HG02884 (cell line): ENCODE measurements at regions not wholly inside any gene's neighbourhood (a gene's known extent, or its start where the extent isn't known, plus 50 kb on each side); places are given as distances from the start of the nearest gene placed in this dataset.

Experiments
- ATAC-seq: cut with Tn5 transposase; IDR thresholded peaks from one replicate; pipeline ENCODE4 v1.9.1; 2021; ENCODE audit warnings: mild to moderate bottlenecking, moderate library complexity; ENCODE audit not compliant: unreplicated experiment

GRCh38 chr3:193870376-193871219 lies 265.4 kb upstream of the HES1 start:
- ATAC-seq, result no peak

DNA sequence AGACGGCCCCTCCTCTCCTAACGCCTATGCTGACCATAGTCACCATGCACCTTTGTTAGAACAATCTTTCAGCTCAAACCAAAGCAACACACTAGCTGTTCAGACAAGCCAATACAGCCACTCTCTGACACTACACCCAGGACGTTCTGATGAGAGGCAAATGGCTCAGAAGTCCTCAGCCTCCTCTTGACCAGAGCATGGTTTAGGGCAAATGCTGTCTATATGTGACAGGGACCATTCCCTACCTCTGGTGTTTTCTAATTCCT lies 264.8 kb upstream of the HES1 start:
- ATAC-seq, result no peak

GRCh38 chr3:193872265-193872753 lies 263.6 kb upstream of the HES1 start:
- ATAC-seq, result peak; percentile 56

DNA sequence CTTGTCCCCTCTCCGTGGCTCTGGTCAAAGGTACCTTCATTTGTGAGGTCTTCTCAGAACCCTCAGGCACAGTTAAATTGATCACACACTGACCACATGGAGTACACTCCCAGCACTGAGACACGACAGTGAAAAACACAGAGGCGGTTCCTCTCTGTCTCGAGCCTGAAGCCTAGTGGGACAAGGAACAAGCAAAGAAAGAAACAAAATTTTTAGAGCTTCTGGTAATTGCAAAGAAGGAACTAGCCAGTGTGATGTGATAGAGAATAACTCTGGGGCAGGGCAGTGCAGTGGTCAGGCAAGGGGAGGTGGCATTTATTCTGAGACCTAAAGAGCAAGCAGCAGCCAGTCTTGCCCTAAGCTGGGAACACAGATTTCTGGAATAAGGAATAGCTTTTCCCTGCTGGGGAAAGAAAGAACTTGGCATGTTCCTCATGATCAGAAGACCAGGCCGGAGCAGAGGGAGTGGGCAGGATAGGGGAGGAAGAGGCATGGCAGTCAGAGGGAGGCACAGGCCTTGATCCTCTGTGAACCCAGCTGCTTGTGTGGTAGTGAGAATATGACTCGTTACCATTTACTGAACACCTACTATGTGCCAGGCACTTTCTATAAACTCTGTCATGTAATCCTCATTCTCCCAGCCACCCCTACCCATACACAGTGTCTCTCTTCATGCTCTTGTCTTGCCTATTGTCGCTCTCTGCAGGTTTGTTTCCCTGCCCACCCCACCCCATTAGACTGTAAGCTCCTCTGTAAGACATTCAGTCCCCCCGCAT lies 262.3 kb upstream of the HES1 start:
- no peak for ATAC-seq

- ATAC-seq, result no peak
These were observed 261.4 kb upstream of the HES1 start for GRCh38 chr3:193874512-193874911.

DNA sequence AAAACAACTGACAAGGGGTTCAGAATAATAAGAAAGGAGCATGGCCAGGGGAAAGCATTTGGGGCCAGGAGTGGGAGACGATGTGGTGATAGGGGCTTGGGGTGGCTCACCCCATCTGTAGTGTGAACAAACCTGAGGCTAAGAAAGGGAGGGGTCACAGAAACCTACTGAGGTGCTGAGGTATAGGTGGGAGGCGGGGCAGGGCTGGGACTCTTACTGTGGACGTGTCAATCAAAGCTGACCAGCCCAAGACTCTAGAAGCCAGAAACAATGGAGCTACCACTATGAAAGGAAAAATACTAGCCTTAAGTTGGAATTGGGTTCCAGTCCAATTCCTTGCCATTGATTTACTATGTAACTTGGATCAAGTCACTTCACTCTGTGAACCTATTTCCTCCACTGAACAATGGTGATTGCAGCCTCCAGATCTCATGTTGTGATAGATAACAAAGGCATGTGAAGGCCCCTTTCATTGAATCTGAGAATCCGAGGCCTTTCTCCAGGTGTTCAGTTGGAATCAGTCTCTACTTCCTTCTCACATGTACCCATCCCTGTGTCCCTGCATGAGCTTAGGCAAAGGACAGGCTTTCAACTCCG lies 260.9 kb upstream of the HES1 start:
- no peak for ATAC-seq

DNA sequence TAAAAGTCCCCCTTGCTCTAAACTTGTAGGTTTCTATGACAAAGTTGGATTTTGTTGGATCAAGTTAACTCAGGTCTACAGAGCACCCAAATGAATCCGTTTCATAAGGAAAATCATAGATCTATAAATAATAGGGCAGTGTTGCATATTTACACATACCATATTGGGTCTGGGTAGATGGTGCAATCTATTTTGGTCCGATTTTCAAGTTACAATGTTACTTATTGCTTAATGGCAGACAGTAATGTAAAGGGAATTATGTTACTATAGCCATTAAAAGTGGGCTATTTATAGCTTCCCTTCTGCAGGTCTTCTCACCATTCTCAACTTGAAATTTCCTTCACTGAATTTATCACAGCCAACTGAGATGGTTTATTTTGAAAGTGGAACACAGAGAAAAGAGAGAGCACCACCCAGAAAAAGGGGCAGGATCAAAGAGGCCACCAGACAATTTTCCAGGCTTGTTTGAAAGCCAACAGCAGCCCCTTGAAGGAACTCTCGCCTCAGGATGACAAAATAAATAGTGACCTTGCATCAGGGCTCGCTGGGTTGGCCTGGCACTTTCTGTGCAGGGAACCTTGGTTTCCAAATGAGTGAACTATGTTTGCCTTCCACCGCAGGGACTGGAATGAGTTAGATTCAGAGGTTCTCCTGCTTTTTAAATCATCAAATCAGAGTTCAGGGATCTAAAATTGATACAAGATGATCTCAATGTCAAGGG lies 260.2 kb upstream of the HES1 start:
- no peak for ATAC-seq

- no peak for ATAC-seq
These were observed 256.7 kb upstream of the HES1 start for GRCh38 chr3:193879099-193879863.

GRCh38 chr3:193879864-193880242 lies 256.1 kb upstream of the HES1 start:
- no peak for ATAC-seq

- no peak for ATAC-seq
These were observed 253.9 kb upstream of the HES1 start for GRCh38 chr3:193882091-193882490.

DNA sequence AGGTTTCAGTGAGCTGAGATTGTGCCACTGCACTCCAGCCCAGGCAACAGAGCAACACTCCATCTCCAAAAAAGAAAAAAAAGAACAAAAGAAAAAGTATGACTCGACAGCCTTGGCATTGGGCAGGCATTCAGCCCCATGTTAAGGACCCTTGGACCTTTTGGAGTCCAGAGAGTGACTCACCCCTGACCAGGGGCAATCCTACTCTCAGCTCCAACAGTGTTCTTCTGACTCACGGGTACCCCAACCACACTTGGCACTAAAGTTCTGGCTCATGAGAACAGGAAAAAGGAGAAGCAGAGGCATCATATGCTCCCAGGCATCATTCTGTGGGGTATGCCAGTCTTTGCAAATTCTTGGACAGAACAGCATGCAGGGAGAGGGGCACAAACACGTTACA lies 252.4 kb upstream of the HES1 start:
- ATAC-seq, result no peak

DNA sequence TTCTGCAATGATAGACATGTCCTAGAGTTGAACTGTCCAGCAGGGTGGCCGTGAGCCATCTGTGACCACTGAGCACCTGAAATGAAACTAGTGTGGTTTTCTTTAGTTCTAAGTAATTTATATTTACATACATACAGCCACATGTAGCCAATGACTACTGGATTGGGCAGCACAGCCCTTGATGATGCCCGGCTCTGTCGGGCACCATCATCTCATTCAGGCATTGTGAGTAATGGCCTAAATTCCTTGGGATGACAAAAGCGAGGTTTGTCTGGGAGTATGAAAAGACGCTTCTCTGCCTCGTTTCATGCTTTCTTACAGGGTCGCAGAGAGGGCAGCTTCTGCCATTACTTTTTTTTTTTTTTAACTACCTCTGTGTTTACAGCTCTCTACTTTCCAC lies 251.9 kb upstream of the HES1 start:
- no peak for ATAC-seq

GRCh38 chr3:193884652-193885051 lies 251.3 kb upstream of the HES1 start:
- ATAC-seq, result no peak

DNA sequence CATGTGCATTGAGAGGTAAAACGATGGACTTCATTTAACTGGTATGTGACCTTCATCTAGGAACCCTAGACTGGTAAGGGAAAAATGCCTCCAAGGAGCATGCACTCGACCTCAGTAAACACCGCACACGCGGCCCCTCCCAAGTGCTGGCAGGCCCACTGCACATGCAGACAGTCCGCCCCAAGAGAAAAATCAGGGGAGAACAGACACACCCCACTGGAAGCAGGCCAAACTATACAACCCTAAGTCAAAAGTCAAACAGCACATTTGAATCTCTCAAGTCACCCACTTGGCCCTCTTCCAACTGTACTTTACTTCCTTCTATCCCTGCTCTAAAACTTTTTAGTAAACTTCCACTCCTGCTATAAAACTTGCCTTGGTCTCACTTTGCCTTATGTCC lies 250.1 kb upstream of the HES1 start:
- no peak for ATAC-seq

DNA sequence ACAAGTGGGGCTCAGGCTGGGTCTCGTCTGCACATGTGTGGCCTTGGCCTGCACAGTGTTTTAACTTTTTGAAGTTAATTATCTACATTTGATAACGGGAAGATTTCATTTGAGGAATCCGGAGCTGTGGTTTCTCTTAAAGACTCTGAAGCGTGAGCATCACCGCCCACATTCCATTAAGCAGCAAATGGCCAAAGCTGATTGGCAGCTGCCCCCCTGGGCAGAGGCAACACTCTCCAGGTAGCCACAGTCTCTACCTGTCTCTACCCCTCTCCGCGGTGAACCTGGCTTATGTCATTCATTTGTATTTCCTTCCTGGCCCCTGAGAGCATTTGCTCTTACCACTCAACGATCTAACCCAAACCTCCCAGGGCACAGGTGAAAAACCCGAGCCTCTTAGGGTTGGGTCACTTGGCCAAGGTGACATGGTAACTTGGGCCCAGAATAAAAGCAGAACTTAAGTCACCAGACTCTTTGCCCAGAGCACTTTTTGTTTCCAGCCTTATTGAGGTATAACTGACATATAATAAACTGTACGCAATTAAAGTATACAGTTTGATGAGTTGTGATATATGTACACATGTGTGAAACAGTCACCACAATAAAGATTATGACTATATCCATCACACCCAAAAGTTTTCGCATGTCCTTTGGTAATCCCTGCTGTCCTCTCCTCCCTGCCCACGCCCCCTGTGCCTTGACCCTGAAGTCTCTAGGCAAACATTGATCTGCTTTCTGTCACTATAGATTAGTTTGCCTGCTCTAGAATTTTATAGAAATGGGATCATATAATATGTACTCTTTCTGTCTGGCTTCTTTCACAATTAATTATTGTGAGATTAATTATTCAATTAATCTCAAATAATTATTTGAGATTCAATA lies 245.7 kb upstream of the HES1 start:
- ATAC-seq, result no peak

DNA sequence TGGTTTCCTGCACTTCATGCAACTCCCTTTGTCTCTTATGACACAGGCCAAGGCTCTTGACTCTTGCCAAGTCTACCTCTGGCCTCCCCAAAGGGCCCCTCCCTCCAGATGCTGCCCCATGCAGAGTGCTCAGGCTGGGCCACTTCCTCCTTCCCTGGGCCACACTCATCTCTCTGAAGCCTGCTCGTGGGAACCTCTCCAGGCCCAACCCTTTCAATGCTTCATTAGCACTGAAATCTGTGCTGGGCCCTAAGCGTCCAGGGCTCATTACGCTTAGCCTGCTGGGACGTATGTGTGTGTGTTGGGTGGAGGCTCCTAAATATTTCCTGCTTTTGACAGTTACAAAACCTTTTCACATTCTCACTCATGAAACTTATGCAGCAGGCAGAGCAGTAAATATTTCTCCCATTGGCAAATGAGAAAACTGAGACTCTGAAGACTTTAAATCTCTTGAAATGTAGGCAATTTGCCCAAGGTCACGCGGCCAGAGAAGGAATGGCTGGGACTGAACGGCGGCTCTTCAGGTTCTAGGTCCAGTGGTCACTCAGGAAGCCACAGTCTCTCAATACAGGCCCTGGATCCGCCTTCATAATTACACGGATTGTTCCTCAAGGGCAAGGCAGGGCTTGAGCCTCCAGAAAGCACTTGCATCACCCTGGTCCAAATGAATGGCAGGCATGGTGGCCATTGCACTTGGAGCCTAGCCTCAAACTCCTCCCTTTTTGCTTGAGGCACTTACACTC lies 241.7 kb upstream of the HES1 start:
- ATAC-seq, result no peak

- no peak for ATAC-seq
These were observed 240.5 kb upstream of the HES1 start for GRCh38 chr3:193895409-193895808.

GRCh38 chr3:193896419-193896818 lies 239.5 kb upstream of the HES1 start:
- ATAC-seq, result no peak

DNA sequence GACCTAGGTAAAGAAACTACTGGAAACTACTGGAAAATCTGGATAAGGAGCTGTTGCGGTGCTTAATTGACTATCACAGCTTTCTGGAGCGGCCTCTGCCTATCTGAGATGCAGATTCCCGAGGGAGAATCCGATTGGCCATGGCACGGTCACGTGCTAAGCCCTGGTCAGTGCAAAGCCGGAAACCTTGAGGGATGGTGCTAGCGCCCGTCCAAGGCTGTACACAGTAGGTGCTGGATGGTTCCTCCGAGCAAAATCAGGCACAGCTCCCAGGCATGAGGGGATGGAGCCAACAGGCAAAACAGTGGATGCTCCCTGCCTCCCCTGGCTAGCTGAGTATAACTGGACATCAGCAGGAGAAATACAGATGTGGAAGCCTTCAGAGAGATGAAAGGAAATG lies 238.7 kb upstream of the HES1 start:
- no peak for ATAC-seq
